Frontal cortex (tissue), 3 donors: ENCODE measurements at regions not wholly inside any gene's neighbourhood (a gene's known extent, or its start where the extent isn't known, plus 50 kb on each side); places are given as distances from the start of the nearest gene placed in this dataset.
A peak's percentile ranks its signal among the peaks of the same experiment; 100 is the strongest.
"Not testable (repeated sequence)": the region's sequence is repeated elsewhere in the genome, so short reads cannot be mapped to it uniquely, and the experiment has no call there.

Experiments
- DNase-seq, 2 donors: peaks; one replicate each; pipeline ENCODE4 v3.0.0; 2012; ENCODE audit warnings: low spot score in 2 of 2
- FAIRE-seq: peaks from 2 replicates; lab custom pipeline; 2012; peaks lifted over from hg19 to GRCh38; lab: Jason Lieb, UNC
- donor health status: control.
- donor health status: control.
- donor health status: control.

GRCh38 chr12:76292891-76293290 is 55.3 kb downstream of the BBS10 start:
- not testable (repeated sequence) for DNase-seq, FAIRE-seq

- FAIRE-seq, DNase-seq: not testable (repeated sequence)
Observed at GRCh38 chr12:76292305-76292704, 55.9 kb downstream of the BBS10 start.

- no peak for DNase-seq
- FAIRE-seq, result no peak
Observed at GRCh38 chr12:76290963-76291859, 57.0 kb downstream of the BBS10 start.

GRCh38 chr12:76288218-76288617 is 60.0 kb downstream of the BBS10 start:
- no peak for DNase-seq
- FAIRE-seq, result no peak

- FAIRE-seq (no peak), DNase-seq (no peak)
Observed at GRCh38 chr12:76284816-76285750, 63.1 kb downstream of the BBS10 start.

GRCh38 chr12:76282744-76283143 is 65.5 kb downstream of the BBS10 start:
- FAIRE-seq, result no peak
- no peak for DNase-seq

GRCh38 chr12:76277480-76277879 is 70.7 kb downstream of the BBS10 start:
- no peak for FAIRE-seq
- DNase-seq, result no peak

- DNase-seq, result no peak
Observed at GRCh38 chr12:76276499-76277151, 71.6 kb downstream of the BBS10 start.

GRCh38 chr12:76275511-76276093 is 72.6 kb downstream of the BBS10 start:
- DNase-seq (no peak), FAIRE-seq (no peak)

More at GRCh38 chr12:76276499-76277151, 71.6 kb downstream of the BBS10 start:
- FAIRE-seq, result no peak

GRCh38 chr12:76274420-76275083 is 73.7 kb downstream of the BBS10 start:
- FAIRE-seq (no peak), DNase-seq (no peak)

GRCh38 chr12:76272287-76272686 is 75.9 kb downstream of the BBS10 start:
- DNase-seq (peak; percentile 13 to 30), FAIRE-seq (peak; percentile 65)

- no peak for FAIRE-seq
- DNase-seq, result no peak
Observed at GRCh38 chr12:76270657-76271358, 77.4 kb downstream of the BBS10 start.

- DNase-seq, result no peak
- FAIRE-seq, result no peak
Observed at GRCh38 chr12:76268267-76268666, 79.9 kb downstream of the BBS10 start.

- FAIRE-seq (no peak), DNase-seq (no peak)
Observed at GRCh38 chr12:76266797-76267196, 81.4 kb downstream of the BBS10 start.

- FAIRE-seq (peak; percentile 100), DNase-seq (no peak)
Observed at GRCh38 chr12:76265424-76266180, 82.6 kb downstream of the BBS10 start.

- no peak for DNase-seq
- no peak for FAIRE-seq
Observed at GRCh38 chr12:76264611-76265012, 83.6 kb downstream of the BBS10 start.

GRCh38 chr12:76263696-76264095 is 84.5 kb downstream of the BBS10 start:
- no peak for DNase-seq
- FAIRE-seq, result no peak

- DNase-seq, result no peak
- FAIRE-seq, result no peak
Observed at GRCh38 chr12:76260390-76260748, 87.8 kb downstream of the BBS10 start.
